Thyroid gland (tissue), 4 donors: ENCODE measurements at regions not wholly inside any gene's neighbourhood (a gene's known extent, or its start where the extent isn't known, plus 50 kb on each side); places are given as distances from the start of the nearest gene placed in this dataset.

ENCODE experiments used
- CTCF ChIP-seq, 6 experiments: fragments of 200-600 bp in 3 of 6; fragments of 450-650 bp in 3 of 6; sonication (generic) in 3 of 6; IDR thresholded peaks; one replicate each; pipeline ENCODE4 v1.5.1; 2016 to 2019; ENCODE audit warnings: antibody characterized with exemption in 6 of 6, mild to moderate bottlenecking in 2 of 6, inconsistent platforms in 1 of 6, moderate library complexity in 1 of 6
- POLR2A ChIP-seq, 2 donors: fragments of 450-650 bp; IDR thresholded peaks; one replicate each; pipeline ENCODE4 v1.6.1; 2017; ENCODE audit warnings: antibody characterized with exemption in 2 of 2, mild to moderate bottlenecking in 2 of 2, moderate library complexity in 1 of 2

- TF ChIP-seq CTCF (IDR thresholded peaks at IDR 0.05): no peak
- no peak for TF ChIP-seq POLR2A (IDR thresholded peaks at IDR 0.05)
Measured at GRCh38 chrX:5305452-5305851, 923.2 kb downstream of the NLGN4X start.
